ENCODE measurements at regions not wholly inside any gene's neighbourhood (a gene's known extent, or its start where the extent isn't known, plus 50 kb on each side); places are given as distances from the start of the nearest gene placed in this dataset.
"Not testable (repeated sequence)": the region's sequence is repeated elsewhere in the genome, so short reads cannot be mapped to it uniquely, and the experiment has no call there.

DNA sequence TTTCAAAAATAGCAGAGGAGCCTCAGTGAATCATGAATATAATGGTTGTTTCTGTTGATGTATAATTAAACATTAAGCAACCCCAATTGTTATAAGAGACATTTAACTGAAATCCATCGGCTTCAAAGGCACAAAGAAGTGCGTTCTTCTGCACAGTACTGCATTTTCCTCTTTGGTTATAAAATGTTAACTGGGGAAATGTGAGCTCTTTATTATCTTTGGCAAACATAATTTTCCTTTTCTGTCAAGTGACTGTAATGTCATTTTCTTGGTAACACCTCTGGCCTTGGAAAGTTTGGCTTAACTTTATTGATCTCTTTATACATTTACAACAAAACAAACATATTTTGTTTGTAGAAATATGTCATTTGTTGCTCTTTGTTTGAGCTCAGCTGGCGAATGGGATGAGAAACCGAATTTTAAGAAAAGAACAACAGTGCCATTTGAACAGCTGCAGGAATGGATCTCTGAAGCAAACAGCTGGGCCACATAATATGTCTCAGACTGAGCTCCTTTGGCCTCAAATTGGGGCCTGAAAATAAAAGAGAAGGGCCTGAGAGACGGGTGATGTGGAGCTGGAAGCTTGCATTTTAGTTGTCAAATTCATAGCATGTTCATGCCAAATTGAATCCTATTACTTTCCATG is 427.0 kb upstream of the SPTLC3 start:
- ChIA-PET CTCF (no interaction called here), POLR2A (no interaction called here)
- H3K9me3 ChIP-seq (replicated peaks; ENCODE audit: control insufficient read depth, insufficient read depth, low read length): peaks cover 4% of the 10 kb centered on the region
- TF ChIP-seq POLR2AphosphoS5 (IDR thresholded peaks at IDR 0.05; ENCODE audit: insufficient read depth, low read depth, low read length) (no peak), JUN (IDR thresholded peaks at IDR 0.05; ENCODE audit: borderline replicate concordance, insufficient read depth, insufficient read length, low read depth) (no peak), CTCF (IDR thresholded peaks at IDR 0.05; ENCODE audit: extremely low read depth in 1 of 2, insufficient read depth in 1 of 2, low read depth in 1 of 2, low read length in 2 of 2) (no peak), GATA2 (IDR thresholded peaks at IDR 0.05; ENCODE audit: insufficient read depth, insufficient read length, low read depth, low read length) (no peak), FOS (IDR thresholded peaks at IDR 0.05; ENCODE audit: borderline replicate concordance, insufficient read depth, low read length) (no peak), POLR2A (IDR thresholded peaks at IDR 0.05; ENCODE audit: low read depth, low read length) (no peak), EZH2 (IDR thresholded peaks at IDR 0.05; ENCODE audit: borderline replicate concordance, low read depth, low read length, severe bottlenecking) (no peak), MYC (IDR thresholded peaks at IDR 0.05; ENCODE audit: low read depth, low read length) (no peak)
- TF ChIP-seq, protein P1, sequence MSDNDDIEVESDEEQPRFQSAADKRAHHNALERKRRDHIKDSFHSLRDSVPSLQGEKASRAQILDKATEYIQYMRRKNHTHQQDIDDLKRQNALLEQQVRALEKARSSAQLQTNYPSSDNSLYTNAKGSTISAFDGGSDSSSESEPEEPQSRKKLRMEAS (IDR thresholded peaks at IDR 0.05; ENCODE audit: insufficient read depth, insufficient read length): no peak
- dilution Hi-C loops (cut with MboI; ENCODE audit: extremely low pct_ligation_motif_present, low sequenced_read_pairs) (no loop called here), intact Hi-C loops (cut with micrococcal nuclease) (no loop called here)
- no peaks in the 10 kb centered on the region for H3K4me1 ChIP-seq (ENCODE audit: control insufficient read depth, extremely low read depth, insufficient read depth, low read length)
- no peak for DNase-seq (ENCODE audit: low read depth, low spot score)
- H3K36me3 ChIP-seq (ENCODE audit: control insufficient read depth in 2 of 2, extremely low read depth in 1 of 2, insufficient read depth in 2 of 2, low read length in 2 of 2): no peaks in the 10 kb centered on the region
- no peaks in the 10 kb centered on the region for H3K9me1 ChIP-seq (replicated peaks; ENCODE audit: control insufficient read depth, extremely low read depth, insufficient read depth, low read length)
- H4K20me1 ChIP-seq (replicated peaks; ENCODE audit: control insufficient read depth, extremely low read depth, insufficient read depth, low read length): no peaks in the 10 kb centered on the region
- no peak overlapping the region for H3K27ac ChIP-seq (ENCODE audit: insufficient read depth, low read depth, low read length)
- BruUV-seq (replicated peaks): no TSS peak
- no peak overlapping the region for H3K4me2 ChIP-seq (ENCODE audit: insufficient read depth, low read length)
- no peak overlapping the region for H3K9ac ChIP-seq (replicated peaks; ENCODE audit: extremely low read depth, insufficient read depth, low read length)
- H3K4me3 ChIP-seq (replicated peaks in 1 of 3; ENCODE audit: insufficient read depth in 1 of 3, low read depth in 1 of 3, low read length in 3 of 3): no peak overlapping the region
- H3K27me3 ChIP-seq (ENCODE audit: control insufficient read depth in 2 of 2, insufficient read depth in 2 of 2, low read length in 2 of 2): no peaks in the 10 kb centered on the region
- no peaks in the 10 kb centered on the region for H3K79me2 ChIP-seq (ENCODE audit: control insufficient read depth, insufficient read depth, low read length)
- no peak for FAIRE-seq
- no peak overlapping the region for H2AFZ ChIP-seq (ENCODE audit: low read depth, low read length)

DNA sequence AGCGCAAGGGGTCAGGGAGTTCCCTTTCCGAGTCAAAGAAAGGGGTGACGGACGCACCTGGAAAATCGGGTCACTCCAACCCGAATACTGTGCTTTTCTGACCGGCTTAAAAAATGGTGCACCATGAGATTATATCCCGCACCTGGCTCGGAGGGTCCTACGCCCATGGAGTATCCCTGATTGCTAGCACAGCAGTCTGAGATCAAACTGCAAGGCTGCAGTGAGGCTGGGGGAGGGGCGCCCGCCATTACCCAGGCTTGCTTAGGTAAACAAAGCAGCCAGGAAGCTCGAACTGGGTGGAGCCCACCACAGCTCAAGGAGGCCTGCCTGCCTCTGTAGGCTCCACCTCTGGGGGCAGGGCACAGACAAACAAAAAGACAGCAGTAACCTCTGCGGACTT is 426.1 kb upstream of the SPTLC3 start:
- H3K9ac ChIP-seq (replicated peaks; ENCODE audit: extremely low read depth, insufficient read depth, low read length); H3K4me3 ChIP-seq (replicated peaks in 1 of 3; ENCODE audit: insufficient read depth in 1 of 3, low read depth in 1 of 3, low read length in 3 of 3); DNase-seq (ENCODE audit: low read depth, low spot score); H3K9me3 ChIP-seq (replicated peaks; ENCODE audit: control insufficient read depth, insufficient read depth, low read length); H3K9me1 ChIP-seq (replicated peaks; ENCODE audit: control insufficient read depth, extremely low read depth, insufficient read depth, low read length); dilution Hi-C loops (cut with MboI; ENCODE audit: extremely low pct_ligation_motif_present, low sequenced_read_pairs); H3K27ac ChIP-seq (ENCODE audit: insufficient read depth, low read depth, low read length); H2AFZ ChIP-seq (ENCODE audit: low read depth, low read length); H3K4me2 ChIP-seq (ENCODE audit: insufficient read depth, low read length); H4K20me1 ChIP-seq (replicated peaks; ENCODE audit: control insufficient read depth, extremely low read depth, insufficient read depth, low read length); H3K27me3 ChIP-seq (ENCODE audit: control insufficient read depth in 2 of 2, insufficient read depth in 2 of 2, low read length in 2 of 2); H3K4me1 ChIP-seq (ENCODE audit: control insufficient read depth, extremely low read depth, insufficient read depth, low read length); CTCF ChIA-PET; POLR2A ChIA-PET; FAIRE-seq; BruUV-seq (replicated peaks); intact Hi-C loops (cut with micrococcal nuclease); H3K79me2 ChIP-seq (ENCODE audit: control insufficient read depth, insufficient read depth, low read length); H3K36me3 ChIP-seq (ENCODE audit: control insufficient read depth in 2 of 2, extremely low read depth in 1 of 2, insufficient read depth in 2 of 2, low read length in 2 of 2): not testable (repeated sequence)
